GM19455 (cell line): ENCODE measurements at regions not wholly inside any gene's neighbourhood (a gene's known extent, or its start where the extent isn't known, plus 50 kb on each side); places are given as distances from the start of the nearest gene placed in this dataset.

Experiments used
- ATAC-seq: cut with Tn5 transposase; IDR thresholded peaks from one replicate; pipeline ENCODE4 v1.9.1; 2021; ENCODE audit not compliant: unreplicated experiment

DNA sequence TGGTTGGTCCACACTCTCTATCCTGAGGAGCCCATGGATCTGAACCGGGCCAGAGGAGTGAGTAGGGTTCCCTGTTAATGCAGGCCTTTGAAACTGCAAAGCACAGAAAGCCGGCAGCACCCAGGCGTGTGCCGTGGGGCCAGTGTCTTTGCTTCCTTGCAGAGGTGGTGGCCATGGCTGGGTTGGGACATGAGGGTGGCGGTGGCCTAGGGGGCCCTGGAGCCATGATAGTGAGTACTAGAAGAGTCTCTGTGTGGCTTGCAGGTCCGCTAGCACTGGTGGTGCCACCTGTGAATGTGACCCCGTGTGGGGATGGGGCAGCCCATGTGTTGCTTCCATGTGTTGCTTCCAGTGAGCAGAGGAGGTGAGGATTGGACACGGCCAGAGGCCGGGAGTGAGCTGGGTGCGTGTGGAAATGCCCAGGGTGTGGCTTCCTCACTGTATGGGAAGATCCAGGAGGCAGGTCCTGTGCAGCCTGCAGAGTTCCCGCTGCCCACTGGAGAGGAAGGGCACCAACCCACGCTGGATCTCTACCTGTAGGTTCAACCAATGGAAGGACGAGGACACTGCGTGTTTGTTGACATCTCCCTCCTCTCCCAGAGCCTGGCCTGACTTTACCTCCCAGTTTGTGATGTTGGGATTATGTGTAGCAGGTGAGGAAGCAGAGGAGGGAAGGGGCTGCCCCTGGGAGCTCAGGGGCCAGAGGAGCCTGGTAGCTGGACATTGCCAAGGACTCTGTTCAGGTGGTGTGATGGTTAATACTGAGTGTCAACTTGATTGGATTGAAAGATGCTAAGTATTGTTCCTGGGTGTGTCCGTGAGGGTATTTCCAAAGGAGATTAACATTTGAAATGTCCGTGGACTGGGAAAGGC, 796.6 kb downstream of the TBC1D22A start:
- no peak for ATAC-seq

DNA sequence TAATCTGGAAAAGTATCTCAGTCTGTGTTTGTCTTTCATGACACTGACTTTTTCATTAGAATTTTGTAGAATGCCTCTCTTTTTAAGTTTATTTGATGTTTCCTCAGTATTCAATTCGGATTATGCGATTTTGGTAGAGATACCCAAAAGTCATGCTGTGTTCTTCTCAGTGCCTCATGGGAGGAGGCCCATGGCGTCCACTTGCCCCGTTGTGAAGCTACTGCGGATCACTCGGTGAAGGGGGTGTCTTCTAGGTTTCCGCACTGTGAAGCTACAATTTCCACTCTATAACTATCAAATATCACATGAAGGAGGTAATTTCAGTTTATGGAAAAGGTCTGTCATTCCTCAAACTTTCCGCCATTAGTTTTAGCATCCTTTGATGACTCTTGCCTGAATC, 794.0 kb downstream of the TBC1D22A start:
- no peak for ATAC-seq

DNA sequence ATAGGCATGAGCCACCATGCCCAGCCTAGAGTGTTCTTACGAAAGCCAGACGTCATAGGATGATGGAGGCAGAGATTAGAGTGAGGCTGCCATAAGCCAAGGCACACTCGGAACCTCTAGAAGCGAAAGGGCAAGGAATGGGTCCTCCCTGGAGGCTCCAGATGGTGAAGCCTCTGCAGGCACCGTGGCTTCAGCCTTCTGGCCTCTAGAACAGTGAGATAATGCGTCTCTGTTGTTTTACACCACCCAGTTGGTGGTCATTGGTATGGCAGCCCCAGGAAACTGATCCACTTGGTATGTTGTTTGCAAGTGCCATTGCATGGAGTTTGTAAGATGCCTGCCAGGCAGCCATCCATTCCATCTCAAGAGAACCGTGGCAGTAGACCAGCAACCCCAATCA, 791.0 kb downstream of the TBC1D22A start:
- ATAC-seq: no peak

DNA sequence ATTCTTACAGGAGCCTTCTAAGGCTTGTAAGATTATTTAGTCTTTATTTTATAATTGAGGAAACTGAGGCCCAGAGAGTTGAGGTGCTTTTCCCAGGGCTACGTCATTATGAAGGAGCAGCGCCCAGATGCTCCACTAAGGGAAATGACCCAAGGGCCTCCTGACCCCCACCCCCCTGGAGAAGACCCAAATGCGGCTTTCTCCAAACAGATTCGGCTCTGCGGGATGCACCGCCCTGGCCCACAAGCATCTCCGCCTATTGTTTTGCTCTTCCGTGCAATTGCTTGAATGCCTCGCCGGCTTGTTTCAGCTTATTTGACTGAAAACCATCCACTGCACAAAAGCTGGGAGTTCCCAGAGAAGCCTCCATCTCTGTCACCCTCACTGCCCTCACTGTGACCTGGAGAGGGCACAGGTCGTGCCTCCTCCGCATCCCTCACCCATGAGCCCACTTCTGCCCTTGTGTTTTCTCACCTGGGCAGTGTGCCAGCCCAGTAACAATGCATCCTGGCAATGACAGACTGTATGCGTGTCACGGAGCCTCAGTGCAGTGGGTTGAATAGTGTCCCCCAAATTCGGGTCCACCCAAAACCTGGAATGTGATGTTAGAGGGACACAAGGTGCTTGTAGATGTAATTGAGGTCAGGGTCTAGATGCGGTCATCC, 790.2 kb downstream of the TBC1D22A start:
- ATAC-seq: no peak

DNA sequence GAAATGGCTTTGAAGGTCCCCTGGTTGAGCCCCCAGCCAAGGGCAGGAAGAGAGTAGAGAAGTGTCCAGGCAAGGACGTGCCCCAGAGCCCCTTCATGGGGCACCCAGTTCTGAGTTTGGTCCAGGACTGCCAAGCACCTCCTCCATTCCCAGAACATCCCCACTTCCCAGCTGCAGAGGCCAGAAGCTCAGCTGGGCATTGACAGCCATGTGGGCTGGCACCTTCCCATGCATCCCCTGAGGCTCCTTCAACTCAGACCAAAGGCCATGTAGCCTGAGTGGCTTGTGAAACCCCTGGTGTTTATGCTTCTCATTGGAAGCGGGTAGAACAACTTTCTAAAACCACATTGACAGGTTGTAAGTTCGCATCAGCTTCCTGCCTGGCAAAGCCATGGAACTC, 789.6 kb downstream of the TBC1D22A start:
- ATAC-seq: no peak

DNA sequence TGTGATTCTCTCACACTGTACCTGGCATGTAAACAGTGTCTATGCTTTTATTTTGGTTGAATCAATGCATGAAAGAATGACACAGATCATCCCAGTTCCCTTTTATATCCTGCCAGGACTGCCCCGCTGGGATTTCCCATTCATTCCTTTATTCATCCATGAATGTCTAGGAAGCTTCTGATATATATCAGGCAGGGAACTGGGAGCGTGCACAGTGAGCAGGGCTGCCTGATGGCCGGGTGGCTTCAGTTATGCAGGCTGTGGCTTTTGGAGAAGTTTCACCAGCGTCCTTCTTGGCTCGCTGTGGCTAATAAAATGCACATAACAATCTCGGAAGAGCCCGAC, 789.0 kb downstream of the TBC1D22A start:
- no peak for ATAC-seq

DNA sequence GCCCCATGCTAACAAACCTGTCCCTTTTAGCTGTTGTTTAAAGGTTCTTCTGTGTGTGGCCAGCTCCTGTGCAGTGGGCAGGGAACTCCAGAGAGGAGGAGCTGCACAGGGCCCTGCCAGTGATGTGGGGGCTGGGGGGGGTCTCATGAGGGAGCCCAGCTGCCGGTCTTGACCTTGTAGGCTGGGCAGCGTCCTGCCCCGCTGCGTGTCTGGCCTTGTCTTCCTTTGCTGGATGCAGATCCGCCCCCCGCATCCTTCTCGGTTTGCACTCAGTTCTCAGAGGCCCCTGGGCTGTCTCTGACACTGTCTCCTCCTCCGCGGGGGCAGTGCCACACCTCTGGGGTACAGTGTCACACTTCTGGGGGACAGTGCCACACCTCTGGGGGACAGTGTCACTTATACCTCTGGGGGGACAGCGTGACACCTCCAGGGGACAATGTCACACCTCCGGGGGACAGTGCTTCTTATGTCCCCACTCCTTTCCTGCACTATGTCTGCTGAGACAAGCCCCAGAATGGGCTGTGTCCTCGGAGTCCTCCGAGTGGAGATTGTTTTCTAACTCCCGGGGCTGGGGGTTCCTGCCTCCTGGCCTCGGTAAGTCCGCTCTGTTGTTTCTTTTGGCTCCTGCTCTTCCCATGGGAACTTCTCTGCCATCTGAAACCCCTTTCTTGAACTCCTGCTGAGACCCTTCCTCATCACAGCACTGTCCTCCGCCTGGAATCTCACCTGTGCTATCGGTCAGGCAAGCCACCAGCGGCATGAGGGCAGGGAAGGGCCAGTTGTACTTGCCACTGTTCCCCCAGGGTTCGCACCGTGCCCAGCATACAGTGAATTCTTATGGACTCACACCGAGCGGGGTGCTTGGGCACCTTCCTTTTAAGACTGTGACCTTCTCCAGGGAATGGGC, 788.3 kb downstream of the TBC1D22A start:
- no peak for ATAC-seq

DNA sequence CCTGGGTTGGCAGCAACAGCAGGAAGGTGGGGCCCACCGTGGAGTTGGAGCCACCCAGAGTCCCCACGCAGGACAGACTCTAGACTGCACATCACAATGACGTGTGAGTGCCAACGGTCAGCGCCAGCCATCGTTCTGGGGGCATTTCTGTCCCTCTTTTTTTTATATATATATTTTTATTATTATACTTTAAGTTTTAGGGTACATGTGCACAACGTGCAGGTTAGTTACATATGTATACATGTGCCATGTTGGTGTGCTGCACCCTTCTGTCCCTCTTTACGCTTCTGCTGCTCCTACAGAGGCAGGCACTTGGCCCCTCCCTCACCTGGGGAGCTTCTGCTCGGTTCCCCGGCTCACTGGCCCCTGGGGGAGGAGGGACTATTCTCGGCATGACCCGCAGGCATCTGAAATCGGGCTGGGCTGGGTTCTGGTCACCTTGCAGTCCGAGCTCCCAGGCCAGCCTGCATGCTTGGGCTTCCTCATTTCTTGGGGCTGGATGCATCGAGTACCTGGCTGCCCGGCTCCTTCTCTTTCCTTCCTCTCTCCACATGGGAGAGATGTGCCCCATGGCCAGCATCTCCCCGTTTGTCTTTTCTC, 787.4 kb downstream of the TBC1D22A start:
- ATAC-seq: no peak

DNA sequence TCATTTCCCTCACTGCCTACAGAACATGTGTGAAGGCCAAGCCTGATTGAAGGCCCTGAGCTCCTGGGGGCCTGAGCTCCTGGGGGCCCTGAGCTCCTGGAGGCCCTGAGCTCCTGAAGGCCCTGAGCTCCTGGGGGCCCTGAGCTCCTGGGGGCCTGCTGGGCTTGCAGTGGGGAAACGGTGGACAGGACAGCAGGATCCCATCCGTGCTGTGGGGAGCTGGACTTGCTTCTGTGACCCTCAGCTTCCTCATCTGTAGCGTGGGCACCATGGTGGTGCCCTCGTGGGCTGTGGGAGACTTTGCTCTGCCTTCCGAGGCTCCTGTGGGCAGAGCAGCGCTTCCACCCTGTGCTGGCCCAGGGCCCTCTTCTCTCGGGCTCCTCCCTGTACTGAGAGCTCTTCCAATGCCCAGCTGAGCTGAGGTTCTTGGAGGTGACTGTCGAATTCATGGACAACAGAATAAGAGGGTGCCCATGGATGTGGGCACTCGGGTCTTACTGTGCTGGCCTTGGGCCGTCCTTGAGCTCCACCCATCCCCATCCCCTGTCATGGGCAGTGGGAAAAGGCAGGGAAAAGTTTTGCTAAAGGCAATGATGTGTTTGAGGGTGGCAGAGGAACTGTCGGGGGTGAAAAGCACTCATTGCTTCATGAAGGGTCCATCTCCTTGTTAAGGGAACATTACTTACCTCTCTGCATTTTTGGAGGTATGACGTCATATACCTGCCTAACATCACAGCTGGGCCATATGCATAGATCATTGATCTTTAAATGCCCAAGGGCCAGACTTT, 786.7 kb downstream of the TBC1D22A start:
- ATAC-seq: no peak

DNA sequence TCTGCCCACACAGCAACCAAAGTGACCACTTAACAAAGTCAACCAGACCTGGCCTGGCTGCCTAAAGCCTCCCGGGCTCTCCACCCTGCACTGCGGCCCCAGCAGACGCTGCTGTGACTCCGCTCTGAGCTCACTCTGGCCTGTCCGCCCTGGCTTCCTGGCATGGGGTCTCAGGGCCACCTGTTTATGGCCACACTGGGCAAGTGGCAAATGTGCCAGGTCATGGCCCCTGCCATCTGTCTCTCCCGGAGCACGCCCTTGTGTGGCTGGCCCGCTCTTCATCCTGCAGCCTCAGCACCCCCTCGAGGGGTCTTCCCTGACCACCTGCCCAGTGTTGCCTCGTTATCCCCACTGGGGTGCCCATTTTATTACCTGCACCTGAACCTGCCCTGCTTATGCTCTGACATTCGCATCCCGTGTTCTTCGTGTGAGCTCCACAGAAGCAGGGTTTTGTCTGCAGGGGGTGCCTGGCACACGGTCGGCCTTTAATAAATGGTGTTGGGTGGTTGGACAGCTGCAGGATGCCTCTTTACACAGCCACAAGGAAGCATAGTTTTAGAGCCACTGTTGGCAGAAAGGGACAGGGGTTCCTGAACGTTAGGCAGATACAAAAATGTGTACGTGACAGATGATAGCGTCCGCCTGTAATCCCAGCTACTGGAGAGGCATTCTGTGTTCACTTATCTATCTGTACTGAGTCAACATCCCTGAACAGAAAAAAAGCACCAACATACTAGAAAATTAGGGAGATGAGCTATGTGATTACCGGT, 785.6 kb downstream of the TBC1D22A start:
- ATAC-seq: no peak

DNA sequence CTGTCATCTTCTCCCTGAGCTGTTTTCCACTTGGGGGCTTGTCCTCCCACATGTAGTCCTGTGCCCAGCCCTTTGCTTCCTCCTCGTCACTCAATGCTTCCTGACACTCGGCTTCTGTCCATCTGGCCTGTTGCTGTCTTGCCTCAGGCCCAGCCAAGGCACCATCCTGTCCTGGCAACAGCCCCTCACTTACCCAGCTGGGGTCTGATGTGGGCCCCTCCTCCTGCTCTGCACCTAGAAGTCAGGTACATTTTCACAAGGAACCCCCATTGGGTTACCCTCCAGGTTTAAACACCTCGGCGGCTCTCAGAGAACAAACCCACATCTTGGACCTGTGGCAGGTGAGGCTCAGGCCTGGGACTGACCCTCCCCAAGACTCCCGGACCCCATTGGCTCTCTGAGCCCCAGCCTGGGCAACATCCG, 784.8 kb downstream of the TBC1D22A start:
- ATAC-seq: no peak

DNA sequence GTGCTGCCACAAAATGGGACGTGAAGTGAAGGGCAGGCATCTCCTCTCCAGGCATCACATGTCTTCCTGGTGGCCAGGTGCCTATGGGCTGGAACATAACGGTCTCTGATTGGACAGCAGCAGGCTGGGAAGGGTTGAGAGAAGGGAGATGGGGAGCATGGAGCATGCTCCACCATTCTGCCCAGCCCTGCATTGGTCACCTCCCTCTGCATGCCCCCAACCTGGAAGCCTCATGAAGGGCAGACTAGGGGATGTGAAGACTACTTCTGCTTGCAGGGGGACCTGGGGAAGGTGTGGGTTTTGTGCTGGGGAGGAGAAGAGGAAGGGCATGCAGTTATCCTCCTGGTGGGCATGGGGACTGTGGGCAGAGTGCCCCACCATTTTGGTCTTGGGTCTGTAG, 782.2 kb downstream of the TBC1D22A start:
- ATAC-seq: no peak

DNA sequence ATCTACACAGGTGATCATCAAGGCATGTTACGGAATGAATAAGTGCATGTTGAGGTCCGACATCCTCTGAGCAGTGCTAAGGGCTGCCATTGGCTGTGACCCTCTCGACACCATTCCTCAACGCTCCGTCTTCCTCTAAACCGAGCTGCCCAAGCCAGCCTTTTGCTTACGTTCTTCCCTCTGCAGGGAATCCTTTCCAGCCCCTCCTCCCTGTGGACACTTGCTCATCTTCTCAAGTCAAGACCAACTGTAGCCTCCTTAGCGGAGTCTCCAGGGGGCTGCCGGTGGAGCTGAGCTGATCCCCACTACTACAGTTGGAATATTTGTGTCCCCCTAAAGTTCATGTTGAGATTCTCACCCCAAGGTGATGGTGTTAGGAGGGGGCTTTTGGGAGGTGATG, 781.0 kb downstream of the TBC1D22A start:
- ATAC-seq: no peak

DNA sequence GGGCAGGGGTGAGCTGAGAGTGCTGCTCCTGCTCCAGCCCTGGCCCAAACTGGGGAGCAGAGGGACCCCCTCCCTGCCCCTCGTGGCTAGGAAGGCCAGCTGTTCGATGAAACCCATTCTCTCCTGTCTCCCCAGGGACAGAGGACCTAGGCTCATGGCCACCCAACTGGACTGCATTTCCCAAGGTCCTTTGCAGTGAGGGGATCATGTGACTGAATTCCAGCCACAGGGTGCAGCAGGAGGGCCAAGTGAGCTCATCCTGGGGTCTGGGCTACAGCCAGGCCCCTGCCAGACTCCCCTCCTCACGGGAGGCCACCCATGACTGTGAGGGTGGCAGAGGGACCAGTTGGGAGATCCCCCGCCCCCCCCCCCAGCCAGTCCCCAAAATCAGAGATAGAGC, 777.6 kb downstream of the TBC1D22A start:
- no peak for ATAC-seq

DNA sequence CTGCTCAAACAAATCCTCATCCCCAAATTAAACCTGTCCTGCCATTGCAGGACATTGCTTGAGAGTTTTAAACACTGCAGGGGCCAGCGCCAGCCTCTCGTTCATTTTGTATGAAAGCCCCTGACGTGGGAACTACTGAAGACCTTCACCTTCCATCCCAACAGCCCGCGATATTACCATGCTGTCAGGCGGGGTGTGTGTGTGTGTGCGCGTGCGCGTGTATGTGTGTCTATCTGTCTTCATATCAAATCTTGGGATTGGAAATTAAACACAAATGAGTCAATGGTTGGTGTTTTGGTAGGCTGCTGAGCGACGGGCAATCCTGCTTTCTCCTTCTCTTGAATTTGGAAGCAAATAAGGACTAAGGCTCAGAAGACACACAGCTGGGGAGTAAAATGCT, 776.9 kb downstream of the TBC1D22A start:
- no peak for ATAC-seq

DNA sequence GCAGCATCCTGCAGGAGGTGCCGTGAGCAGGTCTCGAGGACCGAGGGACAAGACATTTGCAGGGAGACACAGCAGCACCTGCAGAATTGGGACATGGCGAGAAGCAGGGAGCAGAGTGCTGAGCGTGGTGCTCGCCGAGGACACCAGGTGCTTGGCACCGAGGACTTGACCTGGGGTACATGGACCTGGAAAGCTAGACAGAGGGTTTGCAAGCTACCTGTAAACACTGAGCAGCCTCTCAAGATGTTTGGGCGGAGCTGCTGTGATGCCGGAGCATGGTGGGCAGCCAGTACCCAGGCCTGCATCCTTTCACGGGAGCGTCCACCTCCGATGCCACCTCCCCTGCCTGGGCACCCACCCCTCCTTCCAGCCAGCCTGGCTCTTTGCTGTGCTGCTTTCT, 773.2 kb downstream of the TBC1D22A start:
- no peak for ATAC-seq

DNA sequence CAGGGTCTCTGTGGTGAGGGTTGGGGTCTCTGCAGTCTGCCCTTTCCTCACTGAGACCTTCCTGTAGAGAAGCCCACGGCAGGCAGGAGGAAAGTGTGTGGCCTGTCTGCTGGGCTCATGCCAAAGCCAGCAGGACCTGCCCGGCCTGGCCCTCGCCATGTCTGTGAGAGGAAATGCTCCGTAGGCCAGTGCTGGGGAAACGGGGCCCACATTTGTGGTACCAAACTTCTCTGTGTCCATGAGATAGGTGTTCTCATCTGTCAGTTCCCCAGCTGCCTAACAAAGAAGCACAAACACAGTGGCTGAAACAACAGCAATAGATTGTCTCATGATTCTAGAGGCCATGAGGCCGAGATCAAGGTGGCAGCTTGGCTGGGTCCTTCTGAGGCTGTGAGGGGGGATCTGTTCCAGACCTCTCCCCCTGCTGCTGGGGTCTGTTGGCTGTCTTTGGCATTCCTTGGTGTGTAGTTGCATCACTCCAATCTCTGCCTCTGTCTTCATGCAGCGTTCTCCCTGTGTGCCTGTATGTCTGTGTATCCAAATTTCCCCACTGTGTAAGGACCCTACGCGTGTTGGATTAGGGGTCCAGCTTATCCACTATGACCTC, 772.5 kb downstream of the TBC1D22A start:
- ATAC-seq: no peak

DNA sequence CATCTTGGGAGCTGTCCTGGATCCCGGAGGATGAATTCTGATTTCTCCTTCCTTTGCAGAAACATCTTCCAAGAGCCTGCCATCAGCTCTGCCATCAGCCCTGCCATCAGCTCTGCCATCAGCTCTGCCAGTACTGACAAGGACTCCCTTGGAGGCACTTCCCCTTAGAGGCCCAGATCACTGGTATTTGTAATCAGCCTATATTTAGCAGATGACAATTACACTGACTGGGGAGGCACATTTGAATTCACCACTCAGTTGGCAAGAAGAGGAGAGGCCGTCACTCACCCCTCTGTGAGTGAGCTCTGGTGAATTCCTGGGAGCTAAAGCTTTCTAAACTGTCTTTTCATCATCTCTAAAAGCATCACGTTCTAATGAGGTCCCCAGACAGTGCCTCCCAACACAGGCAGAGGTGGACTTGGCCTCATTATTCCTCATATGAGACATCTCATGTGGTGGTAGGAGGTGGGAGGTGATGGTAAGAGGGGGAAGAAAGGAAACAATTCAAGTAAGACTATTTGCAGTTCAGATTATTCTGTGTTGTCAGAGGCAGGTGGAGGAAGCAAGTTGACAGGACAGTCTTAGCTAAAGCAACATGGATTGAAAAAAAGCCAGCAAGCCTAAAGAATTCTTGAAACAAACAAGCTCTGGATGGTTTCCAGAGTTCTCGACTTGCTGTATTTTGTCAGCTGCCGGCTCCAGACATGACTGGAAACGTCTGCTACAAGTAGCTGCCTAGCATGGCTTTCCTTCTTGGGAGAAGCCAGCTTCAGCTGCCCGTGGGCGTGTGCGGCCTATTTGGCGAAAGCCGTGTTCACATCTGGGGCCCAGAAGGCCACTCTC, 771.7 kb downstream of the TBC1D22A start:
- ATAC-seq: no peak
